GM18517 (cell line): ENCODE measurements at regions not wholly inside any gene's neighbourhood (a gene's known extent, or its start where the extent isn't known, plus 50 kb on each side); places are given as distances from the start of the nearest gene placed in this dataset.

Source experiments
- ATAC-seq: cut with Tn5 transposase; IDR thresholded peaks from one replicate; pipeline ENCODE4 v1.9.1; 2021; ENCODE audit warnings: mild to moderate bottlenecking, moderate library complexity; ENCODE audit not compliant: unreplicated experiment

GRCh38 chr11:109096266-109096665, 325.7 kb upstream of the C11orf87 start:
- ATAC-seq, result no peak

DNA sequence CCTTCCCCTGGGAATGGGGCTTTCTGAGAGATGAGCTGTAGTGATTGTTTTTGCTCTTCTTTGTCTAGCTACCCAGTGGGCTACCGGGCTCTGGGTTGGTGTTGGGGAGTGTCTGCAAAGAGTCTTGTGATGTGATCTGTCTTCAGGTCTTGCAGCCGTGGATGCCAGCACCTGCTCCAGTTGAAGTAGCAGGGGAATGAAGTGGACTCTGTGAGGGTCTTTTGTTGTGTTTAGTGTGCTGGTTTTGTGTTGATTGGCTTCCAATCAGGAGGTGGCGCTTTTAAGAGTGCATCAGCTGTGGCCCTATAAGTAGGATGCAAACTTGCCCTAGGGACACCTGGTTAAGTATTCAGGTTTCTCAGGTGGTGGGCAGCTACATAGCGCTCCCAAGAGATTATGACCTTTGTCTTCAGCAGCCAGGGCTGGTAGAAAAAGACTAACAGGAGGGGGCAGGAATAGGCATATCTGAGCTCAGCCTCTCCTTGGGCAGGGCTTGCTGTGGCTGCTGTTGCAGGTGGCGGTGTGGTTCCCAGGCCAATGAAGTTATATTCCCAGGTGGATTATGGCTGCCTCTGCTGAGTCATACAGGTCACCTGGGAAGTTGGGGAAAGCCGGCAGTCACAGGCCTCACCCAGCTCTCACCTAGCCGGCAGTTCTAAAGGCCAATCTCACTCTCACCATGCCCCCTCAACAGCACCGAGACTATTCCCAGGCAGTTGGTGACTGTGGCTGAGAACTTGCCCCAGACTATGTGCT, 315.7 kb upstream of the C11orf87 start:
- no peak for ATAC-seq

GRCh38 chr11:109109150-109109549, 312.8 kb upstream of the C11orf87 start:
- no peak for ATAC-seq

- no peak for ATAC-seq
These were observed 312.2 kb upstream of the C11orf87 start for GRCh38 chr11:109109571-109110315.

DNA sequence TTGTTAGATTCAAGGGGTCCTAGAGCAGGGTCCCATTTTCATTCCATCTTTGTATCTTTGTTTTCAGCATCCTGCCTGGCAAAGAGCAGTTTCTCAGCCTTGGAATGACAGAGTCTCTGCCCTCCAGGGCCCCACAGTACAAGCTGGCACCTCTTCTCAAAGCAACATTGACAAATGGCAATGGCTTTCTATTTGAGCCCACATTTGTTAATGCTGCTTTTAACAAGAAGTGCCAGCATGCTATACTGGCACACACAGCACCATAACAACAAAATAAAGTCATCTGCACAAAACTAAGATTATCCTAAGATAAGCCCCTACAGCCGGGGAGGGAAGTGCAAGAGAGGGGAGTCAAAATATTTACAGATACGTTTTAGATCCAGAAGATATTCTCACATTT, 309.7 kb upstream of the C11orf87 start:
- ATAC-seq, result no peak

- no peak for ATAC-seq
These were observed 309.1 kb upstream of the C11orf87 start for GRCh38 chr11:109112821-109113280.

GRCh38 chr11:109120341-109120740, 301.6 kb upstream of the C11orf87 start:
- ATAC-seq, result no peak

GRCh38 chr11:109121173-109121932, 300.6 kb upstream of the C11orf87 start:
- ATAC-seq, result no peak

- ATAC-seq, result no peak
These were observed 297.9 kb upstream of the C11orf87 start for GRCh38 chr11:109123816-109124787.

- ATAC-seq, result no peak
These were observed 291.1 kb upstream of the C11orf87 start for GRCh38 chr11:109130910-109131309.

GRCh38 chr11:109132539-109132938, 289.5 kb upstream of the C11orf87 start:
- ATAC-seq, result no peak

DNA sequence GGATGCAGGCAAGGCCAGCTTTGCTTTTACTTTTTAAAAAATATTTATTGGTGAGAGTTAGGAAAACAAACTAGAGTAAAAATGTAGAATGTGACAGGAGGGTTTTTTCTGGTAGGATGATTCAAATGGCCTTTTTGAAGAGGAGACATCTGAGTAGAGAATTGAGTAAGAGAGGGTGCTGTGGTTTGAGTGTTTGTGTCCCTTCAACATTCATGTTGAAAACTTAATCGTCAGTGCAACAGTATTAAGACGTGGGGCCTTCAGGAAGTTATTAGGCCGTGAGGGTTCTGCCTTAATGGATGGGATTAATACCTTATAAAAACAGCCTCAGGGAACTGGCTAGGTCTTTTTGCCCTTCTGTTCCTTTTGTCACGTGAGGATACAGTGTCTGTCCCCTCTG, 288.8 kb upstream of the C11orf87 start:
- ATAC-seq, result no peak

DNA sequence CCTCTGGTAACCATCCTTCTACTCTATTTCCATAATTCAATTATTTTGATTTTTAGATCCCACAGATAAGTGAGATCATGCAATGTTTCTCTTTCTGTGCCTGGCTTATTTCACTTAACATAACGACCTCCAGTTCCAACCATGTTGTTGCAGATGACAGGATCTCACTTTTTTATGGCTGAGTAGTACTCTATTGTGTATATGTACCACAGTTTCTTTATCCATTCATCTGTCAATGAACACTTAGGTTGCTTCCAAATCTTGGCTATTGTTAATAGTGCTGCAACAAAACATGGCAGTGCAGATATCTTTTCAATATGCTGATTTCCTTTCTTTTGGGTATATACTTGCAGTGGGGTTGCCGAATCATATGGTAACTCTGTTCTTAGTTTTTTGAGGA, 286.4 kb upstream of the C11orf87 start:
- ATAC-seq, result no peak

DNA sequence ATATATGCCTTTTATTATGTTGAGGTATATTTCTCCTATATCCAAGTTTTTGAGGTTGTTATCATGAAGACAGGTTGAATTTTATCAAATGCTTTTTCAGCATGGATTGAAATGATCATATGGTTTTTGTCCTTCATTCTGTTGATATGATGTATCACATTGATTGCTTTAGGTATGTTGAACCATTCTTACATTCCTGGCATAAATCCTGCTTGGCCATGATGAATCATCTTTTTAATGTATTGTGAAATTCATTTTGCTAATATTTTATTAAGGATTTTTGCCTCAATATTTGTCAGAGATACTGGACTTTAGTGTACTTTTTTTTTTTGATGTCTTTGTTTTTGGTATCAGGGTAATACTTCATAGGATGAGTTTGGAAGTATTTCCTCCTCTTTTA, 283.8 kb upstream of the C11orf87 start:
- no peak for ATAC-seq

DNA sequence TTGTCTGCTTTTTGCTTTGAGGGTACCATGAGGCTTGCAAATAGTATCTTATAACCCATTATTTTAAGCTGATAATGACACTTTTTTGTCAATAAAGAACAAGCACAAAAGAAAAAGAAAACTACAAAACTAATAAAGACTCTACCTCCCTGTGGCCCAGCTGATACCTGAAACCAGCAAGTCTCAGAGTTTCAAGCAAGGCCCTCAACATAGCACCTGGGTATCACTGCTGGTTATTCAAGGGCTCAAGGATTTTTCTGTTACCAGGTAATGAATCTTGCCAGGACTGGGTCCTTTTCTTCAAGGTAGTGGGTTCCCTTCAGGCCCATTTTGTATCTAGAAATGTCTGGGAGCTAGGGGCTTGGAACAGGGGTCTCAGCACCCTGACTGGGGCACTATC, 281.6 kb upstream of the C11orf87 start:
- no peak for ATAC-seq

DNA sequence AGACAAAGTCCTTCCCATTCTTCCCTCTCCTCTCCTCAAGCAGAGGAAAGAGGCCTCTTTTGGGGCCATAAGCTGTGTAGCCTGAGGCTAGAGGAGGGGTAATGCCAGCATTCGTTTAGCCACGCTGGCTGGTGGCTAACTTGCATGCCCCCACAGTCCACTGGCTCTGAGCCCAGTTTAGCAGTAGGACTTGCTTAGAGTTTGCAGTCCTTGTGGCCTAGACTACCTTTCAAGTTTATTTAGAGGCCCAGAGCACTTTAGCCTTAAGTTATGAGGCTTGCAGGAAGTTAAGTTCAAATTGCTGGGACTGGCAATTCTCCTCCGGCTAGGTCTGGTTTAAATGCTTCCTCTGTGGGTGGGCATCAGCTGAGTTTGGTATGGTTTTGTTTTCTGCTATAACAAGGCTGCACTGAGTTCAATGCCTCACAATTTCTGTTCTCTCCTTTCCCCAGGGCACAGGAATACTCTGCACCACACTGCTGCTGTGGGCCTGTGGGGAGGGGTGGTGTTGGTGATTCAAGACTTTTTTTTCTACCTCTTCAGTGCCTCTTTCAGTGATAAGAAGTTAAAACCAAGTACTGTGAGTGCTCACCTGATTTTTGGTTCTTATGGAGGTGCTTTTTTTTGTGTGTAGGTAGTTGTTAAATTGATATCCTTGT, 281.0 kb upstream of the C11orf87 start:
- ATAC-seq, result no peak

- no peak for ATAC-seq
These were observed 276.7 kb upstream of the C11orf87 start for GRCh38 chr11:109145287-109145686.

GRCh38 chr11:109147726-109148125, 274.3 kb upstream of the C11orf87 start:
- no peak for ATAC-seq

DNA sequence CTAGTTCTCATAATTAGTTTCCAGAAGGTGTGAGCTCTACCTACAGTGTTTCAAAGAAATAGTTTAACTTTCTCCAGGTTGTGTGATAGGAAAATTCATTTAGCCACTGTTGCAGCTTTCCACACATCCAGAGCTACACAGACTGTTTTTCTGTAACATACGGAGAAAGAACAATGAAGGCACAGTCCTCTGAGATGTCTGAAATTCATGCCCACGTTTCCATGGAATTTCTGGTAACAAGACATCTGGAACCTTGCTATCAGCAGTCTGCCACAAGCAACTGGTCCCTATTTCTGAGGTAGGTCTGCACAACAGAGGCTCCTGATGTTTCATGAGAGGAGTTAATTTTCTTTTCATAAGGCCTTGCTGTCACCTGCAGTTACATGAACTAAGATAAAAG, 273.3 kb upstream of the C11orf87 start:
- no peak for ATAC-seq

DNA sequence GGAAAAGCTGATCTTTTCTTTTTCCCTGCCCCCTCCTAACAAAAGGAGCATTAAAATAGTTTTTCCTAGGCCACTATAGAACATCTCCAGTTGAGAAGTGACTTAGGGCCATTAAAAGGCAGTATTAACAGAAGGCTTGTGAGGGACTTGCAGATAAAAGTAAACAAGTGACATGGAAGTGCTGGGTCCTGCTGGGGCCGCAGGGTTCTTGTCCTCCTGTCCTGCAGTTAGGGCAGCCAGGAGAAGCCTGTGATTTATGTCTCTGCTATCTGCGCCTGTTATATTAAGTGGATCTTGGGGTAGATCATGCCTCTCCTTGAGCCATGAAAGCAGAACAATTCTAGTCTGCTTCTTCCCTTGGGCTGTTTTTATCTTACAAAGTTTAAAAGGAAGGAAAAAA, 271.4 kb upstream of the C11orf87 start:
- no peak for ATAC-seq
